Lower leg skin (tissue), 4 donors: ENCODE measurements at regions not wholly inside any gene's neighbourhood (a gene's known extent, or its start where the extent isn't known, plus 50 kb on each side); places are given as distances from the start of the nearest gene placed in this dataset.
"Not testable (repeated sequence)": the region's sequence is repeated elsewhere in the genome, so short reads cannot be mapped to it uniquely, and the experiment has no call there.

ENCODE experiments used
- DNase-seq, 2 donors: peaks; one replicate each; pipeline ENCODE4 v3.0.0-alpha.2; 2019; ENCODE audit warnings: low spot score in 2 of 2
- H3K4me3 ChIP-seq: fragments of 200-600 bp; sonication (generic); 2 replicates; pipeline ENCODE4 v1.5.1; 2017; ENCODE audit warnings: mild to moderate bottlenecking, low read depth; ENCODE audit not compliant: poor library complexity, severe bottlenecking
- CTCF ChIP-seq, 3 donors: fragments of 450-650 bp; IDR thresholded peaks; one replicate each; pipeline ENCODE4 v1.5.1; 2016; ENCODE audit warnings: antibody characterized with exemption in 3 of 3, mild to moderate bottlenecking in 3 of 3, moderate library complexity in 2 of 3
- POLR2A ChIP-seq, 2 donors: fragments of 450-650 bp; IDR thresholded peaks; one replicate each; pipeline ENCODE4 v1.6.1; 2016 to 2017; ENCODE audit warnings: antibody characterized with exemption in 2 of 2, mild to moderate bottlenecking in 1 of 2, moderate library complexity in 1 of 2
- WGBS, 2 donors: methylation state at CpG; one replicate each; pipeline ENCODE4 v1.1.5; 2018; 5-methylcytosine and 5-hydroxymethylcytosine counted together
- intact Hi-C: fragments of 100-400 bp; cut with DNase I; formaldehyde crosslinking; loops from one replicate; pipeline ENCODE4 v1.15.0; 2023; ENCODE audit warnings: low total_unique reads

DNA sequence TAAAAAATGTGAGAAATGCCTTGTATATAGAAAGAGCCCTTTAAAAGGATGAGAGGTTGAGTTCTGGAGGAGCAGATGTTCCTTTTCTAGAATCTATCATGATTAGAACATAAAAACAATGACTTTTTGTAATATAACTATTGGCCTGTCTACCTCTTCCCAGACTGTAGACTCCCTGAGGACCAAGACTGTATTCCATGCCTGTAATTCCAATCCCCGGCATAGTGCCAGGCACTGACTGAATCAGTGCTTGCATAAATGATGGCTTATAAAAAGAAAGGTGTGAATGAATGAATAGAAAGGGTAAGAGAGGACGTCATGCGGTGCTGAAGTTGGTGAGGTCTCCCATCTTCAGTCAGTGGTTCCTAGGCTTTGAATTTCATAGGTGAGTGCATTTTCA, 92.6 kb upstream of the GDNF start:
- no peak for TF ChIP-seq CTCF (IDR thresholded peaks at IDR 0.05)
- no peak for TF ChIP-seq POLR2A (IDR thresholded peaks at IDR 0.05)
- no peak for DNase-seq
- no peak overlapping the region for H3K4me3 ChIP-seq
- intact Hi-C loops: no loop called here
- 73 to 74% methylated on average over 3 of the region's 3 CpGs for WGBS, 2 donors

DNA sequence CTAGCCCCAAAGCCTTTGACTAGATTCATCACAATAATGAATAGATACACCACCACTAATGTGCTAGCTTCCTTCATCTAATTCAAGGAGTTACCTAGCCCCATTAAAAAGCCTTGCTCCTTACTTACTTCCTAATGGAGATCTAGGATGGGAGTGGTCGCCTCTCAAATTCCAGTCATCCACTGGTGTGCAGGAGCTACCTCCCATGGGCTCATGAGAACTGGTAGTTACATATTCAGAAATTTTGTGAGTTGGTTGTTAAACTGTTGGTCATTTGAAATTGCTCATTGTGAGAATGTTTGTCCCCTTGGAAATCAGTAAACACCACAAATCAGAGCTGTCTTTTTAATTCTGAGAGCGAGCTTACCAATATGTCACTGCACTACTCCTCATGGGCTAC, 91.7 kb upstream of the GDNF start:
- no peak for DNase-seq
- H3K4me3 ChIP-seq: no peak overlapping the region
- TF ChIP-seq CTCF (IDR thresholded peaks at IDR 0.05): no peak
- no peak for TF ChIP-seq POLR2A (IDR thresholded peaks at IDR 0.05)
- intact Hi-C loops: no loop called here
- WGBS, 2 donors: 94 to 97% methylated on average over 2 of the region's 2 CpGs

GRCh38 chr5:37930350-37930749, 90.5 kb upstream of the GDNF start:
- WGBS, 2 donors: 96% methylated on average over 2 of the region's 2 CpGs
- DNase-seq: no peak
- TF ChIP-seq CTCF (IDR thresholded peaks at IDR 0.05) (no peak), POLR2A (IDR thresholded peaks at IDR 0.05) (no peak)
- intact Hi-C loops: no loop called here
- no peak overlapping the region for H3K4me3 ChIP-seq

DNA sequence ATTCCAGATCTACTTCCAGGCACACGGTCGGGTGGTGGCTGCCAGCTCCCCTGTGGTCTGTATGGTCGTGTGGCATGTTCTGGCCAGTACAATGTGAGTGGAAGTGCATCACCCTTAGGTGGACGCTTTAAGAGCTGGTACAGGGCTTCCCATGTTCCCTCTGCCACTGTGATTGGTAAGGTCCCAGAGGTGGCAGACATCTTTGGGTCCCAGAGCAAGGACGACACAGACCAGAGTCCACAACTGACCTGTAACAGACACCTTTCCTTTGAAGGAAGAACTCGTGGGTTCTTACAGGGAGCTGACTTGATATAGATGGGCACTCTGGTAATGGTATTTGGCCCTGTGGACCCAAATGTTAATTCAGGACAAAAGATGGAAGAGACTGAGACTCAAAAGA, 90.0 kb upstream of the GDNF start:
- TF ChIP-seq CTCF (IDR thresholded peaks at IDR 0.05) (no peak), POLR2A (IDR thresholded peaks at IDR 0.05) (no peak)
- no peak overlapping the region for H3K4me3 ChIP-seq
- DNase-seq: no peak
- intact Hi-C loops: no loop called here
- 82 to 85% methylated on average over 6 of the region's 6 CpGs for WGBS, 2 donors

GRCh38 chr5:37927753-37928152, 87.9 kb upstream of the GDNF start:
- 79% methylated on average over 4 of the region's 4 CpGs for WGBS, 2 donors
- DNase-seq, intact Hi-C loops, H3K4me3 ChIP-seq: not testable (repeated sequence)

DNA sequence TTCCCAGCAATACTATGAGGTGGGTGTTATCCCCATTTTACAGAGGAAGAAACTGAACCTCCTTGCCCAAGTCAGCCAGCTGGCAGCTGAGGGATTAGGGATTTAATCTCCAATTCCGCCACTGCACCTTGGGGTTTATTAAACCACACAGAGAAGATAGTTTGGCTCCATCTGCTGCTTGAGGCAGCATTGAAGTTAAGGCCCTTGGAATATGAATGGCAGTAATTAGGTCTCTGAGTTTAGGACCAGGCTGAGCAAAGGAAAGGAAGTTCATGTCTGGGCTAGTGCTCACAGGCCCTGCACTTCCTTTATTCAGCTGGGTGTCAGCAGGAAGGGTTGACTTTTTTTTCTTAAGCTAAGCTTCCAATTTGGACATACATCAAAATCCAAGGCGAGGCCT, 86.9 kb upstream of the GDNF start:
- DNase-seq: no peak
- WGBS, 2 donors: 49 to 56% methylated on average over 2 of the region's 2 CpGs
- TF ChIP-seq POLR2A (IDR thresholded peaks at IDR 0.05): no peak
- TF ChIP-seq CTCF (IDR thresholded peaks at IDR 0.05): no peak
- no peak overlapping the region for H3K4me3 ChIP-seq
- intact Hi-C loops: no loop called here
